ENCODE measurements at regions not wholly inside any gene's neighbourhood (a gene's known extent, or its start where the extent isn't known, plus 50 kb on each side); places are given as distances from the start of the nearest gene placed in this dataset.

- H3K4me3 Mint-ChIP-seq: no peak overlapping the region
- H3K27ac Mint-ChIP-seq: no peak overlapping the region
- H3K9me3 Mint-ChIP-seq: no peaks in the 10 kb centered on the region
- peaks cover 44% of the 10 kb centered on the region for H3K4me1 Mint-ChIP-seq
- H3K27me3 Mint-ChIP-seq (ENCODE audit: low read depth): peaks cover 55% of the 10 kb centered on the region
- ChIA-PET CTCF (no interaction called here), POLR2A (no interaction called here)
- H3K36me3 Mint-ChIP-seq: no peaks in the 10 kb centered on the region
- peak; percentile 11; the same call in 1 of the 2 replicates for ATAC-seq
- TF ChIP-seq OVOL2 (CRISPR knock-in tag; IDR thresholded peaks at IDR 0.05; ENCODE audit: borderline replicate concordance): no peak
- TF ChIP-seq, protein P1, sequence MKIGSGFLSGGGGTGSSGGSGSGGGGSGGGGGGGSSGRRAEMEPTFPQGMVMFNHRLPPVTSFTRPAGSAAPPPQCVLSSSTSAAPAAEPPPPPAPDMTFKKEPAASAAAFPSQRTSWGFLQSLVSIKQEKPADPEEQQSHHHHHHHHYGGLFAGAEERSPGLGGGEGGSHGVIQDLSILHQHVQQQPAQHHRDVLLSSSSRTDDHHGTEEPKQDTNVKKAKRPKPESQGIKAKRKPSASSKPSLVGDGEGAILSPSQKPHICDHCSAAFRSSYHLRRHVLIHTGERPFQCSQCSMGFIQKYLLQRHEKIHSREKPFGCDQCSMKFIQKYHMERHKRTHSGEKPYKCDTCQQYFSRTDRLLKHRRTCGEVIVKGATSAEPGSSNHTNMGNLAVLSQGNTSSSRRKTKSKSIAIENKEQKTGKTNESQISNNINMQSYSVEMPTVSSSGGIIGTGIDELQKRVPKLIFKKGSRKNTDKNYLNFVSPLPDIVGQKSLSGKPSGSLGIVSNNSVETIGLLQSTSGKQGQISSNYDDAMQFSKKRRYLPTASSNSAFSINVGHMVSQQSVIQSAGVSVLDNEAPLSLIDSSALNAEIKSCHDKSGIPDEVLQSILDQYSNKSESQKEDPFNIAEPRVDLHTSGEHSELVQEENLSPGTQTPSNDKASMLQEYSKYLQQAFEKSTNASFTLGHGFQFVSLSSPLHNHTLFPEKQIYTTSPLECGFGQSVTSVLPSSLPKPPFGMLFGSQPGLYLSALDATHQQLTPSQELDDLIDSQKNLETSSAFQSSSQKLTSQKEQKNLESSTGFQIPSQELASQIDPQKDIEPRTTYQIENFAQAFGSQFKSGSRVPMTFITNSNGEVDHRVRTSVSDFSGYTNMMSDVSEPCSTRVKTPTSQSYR (CRISPR knock-in tag; IDR thresholded peaks at IDR 0.05): no peak
- no peak for TF ChIP-seq SP1 (CRISPR knock-in tag; conservative IDR thresholded peaks at IDR 0.05)
- TF ChIP-seq ELF4 (CRISPR knock-in tag; IDR thresholded peaks at IDR 0.05; ENCODE audit: low read depth): no peak
- no peak for TF ChIP-seq ERG (CRISPR knock-in tag; IDR thresholded peaks at IDR 0.05)
- no peak for TF ChIP-seq FOXP1 (CRISPR knock-in tag; IDR thresholded peaks at IDR 0.05; ENCODE audit: borderline replicate concordance)
- no peak for TF ChIP-seq ATF1 (CRISPR knock-in tag; IDR thresholded peaks at IDR 0.05)
- TF ChIP-seq JUN (CRISPR knock-in tag; IDR thresholded peaks at IDR 0.05): no peak
- TF ChIP-seq ESRRA (CRISPR knock-in tag; IDR thresholded peaks at IDR 0.05; ENCODE audit: borderline replicate concordance): no peak
- TF ChIP-seq ZMAT4 (CRISPR knock-in tag; IDR thresholded peaks at IDR 0.05): no peak
- DNase-seq (ENCODE audit: low spot score): no peak
Observed at GRCh38 chr1:184882957-184883815, 91.1 kb downstream of the NIBAN1 start.

DNA sequence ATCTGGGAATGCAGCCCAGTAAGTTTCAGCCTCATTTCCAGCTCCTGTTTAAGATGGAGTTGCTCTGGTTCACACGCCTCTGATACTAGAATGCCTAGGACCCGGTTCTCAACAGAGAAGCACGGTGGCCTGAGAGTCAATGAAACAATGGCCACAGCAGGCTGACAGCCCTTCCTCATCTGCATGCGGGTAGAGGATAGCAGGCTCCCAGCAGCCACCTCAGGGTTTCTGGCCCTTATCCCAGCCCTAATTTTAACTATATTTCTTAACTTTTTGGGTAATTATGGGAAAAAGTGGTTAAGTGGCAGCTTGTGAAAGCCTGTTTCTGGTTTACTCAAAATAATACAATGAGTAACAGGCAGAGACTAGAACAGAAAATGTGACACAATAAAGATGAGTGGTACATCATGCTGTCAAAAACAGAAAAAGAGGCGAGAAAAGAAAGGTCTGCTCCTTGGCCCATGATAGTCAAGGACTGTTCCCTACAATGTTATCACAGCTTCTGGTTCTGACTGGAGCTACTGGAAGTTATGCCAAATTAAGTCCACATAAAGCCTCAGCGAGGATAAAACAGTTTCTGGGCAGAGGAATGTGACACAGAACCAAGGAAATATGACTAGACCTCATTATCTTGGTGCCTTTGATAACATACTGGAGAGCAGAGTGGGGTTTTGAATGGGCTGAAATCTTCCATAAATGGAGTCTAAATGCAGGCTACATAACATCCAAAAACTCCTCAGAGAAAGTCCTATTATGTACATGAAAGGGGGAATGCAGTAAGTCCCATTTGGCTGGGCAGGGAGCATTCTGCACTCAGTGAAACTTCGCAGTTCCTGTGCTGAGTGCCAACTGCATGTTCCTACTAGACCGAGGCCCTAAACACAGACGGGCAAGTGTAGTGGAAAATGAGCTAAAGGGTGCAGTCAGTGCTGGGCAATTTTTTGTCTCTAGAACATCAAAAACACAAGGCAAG, 92.1 kb downstream of the NIBAN1 start:
- Mint-ChIP-seq H3K27ac (no peak overlapping the region), H3K36me3 (no peaks in the 10 kb centered on the region), H3K9me3 (no peaks in the 10 kb centered on the region), H3K27me3 (ENCODE audit: low read depth) (peaks cover 55% of the 10 kb centered on the region), H3K4me3 (no peak overlapping the region), H3K4me1 (peaks cover 44% of the 10 kb centered on the region)
- CTCF ChIA-PET: no interaction called here
- DNase-seq (ENCODE audit: low spot score) (no peak), ATAC-seq (peak; percentile 59)
- POLR2A ChIA-PET: no interaction called here
- TF ChIP-seq, protein P2, sequence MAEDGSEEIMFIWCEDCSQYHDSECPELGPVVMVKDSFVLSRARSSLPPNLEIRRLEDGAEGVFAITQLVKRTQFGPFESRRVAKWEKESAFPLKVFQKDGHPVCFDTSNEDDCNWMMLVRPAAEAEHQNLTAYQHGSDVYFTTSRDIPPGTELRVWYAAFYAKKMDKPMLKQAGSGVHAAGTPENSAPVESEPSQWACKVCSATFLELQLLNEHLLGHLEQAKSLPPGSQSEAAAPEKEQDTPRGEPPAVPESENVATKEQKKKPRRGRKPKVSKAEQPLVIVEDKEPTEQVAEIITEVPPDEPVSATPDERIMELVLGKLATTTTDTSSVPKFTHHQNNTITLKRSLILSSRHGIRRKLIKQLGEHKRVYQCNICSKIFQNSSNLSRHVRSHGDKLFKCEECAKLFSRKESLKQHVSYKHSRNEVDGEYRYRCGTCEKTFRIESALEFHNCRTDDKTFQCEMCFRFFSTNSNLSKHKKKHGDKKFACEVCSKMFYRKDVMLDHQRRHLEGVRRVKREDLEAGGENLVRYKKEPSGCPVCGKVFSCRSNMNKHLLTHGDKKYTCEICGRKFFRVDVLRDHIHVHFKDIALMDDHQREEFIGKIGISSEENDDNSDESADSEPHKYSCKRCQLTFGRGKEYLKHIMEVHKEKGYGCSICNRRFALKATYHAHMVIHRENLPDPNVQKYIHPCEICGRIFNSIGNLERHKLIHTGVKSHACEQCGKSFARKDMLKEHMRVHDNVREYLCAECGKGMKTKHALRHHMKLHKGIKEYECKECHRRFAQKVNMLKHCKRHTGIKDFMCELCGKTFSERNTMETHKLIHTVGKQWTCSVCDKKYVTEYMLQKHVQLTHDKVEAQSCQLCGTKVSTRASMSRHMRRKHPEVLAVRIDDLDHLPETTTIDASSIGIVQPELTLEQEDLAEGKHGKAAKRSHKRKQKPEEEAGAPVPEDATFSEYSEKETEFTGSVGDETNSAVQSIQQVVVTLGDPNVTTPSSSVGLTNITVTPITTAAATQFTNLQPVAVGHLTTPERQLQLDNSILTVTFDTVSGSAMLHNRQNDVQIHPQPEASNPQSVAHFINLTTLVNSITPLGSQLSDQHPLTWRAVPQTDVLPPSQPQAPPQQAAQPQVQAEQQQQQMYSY (CRISPR knock-in tag; IDR thresholded peaks at IDR 0.05): no peak
- TF ChIP-seq, protein P3, sequence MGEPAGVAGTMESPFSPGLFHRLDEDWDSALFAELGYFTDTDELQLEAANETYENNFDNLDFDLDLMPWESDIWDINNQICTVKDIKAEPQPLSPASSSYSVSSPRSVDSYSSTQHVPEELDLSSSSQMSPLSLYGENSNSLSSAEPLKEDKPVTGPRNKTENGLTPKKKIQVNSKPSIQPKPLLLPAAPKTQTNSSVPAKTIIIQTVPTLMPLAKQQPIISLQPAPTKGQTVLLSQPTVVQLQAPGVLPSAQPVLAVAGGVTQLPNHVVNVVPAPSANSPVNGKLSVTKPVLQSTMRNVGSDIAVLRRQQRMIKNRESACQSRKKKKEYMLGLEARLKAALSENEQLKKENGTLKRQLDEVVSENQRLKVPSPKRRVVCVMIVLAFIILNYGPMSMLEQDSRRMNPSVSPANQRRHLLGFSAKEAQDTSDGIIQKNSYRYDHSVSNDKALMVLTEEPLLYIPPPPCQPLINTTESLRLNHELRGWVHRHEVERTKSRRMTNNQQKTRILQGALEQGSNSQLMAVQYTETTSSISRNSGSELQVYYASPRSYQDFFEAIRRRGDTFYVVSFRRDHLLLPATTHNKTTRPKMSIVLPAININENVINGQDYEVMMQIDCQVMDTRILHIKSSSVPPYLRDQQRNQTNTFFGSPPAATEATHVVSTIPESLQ (CRISPR knock-in tag; IDR thresholded peaks at IDR 0.05): no peak
- TF ChIP-seq CBFB (CRISPR knock-in tag; IDR thresholded peaks at IDR 0.05; ENCODE audit: low read depth): no peak
- TF ChIP-seq ESRRA (CRISPR knock-in tag; IDR thresholded peaks at IDR 0.05; ENCODE audit: borderline replicate concordance): no peak
- no peak for TF ChIP-seq ATF1 (CRISPR knock-in tag; IDR thresholded peaks at IDR 0.05)
- TF ChIP-seq CDX4 (CRISPR knock-in tag; IDR thresholded peaks at IDR 0.05; ENCODE audit: borderline replicate concordance): no peak

Measured in WTC11 (cell line).